Liver (tissue), 3 donors: ENCODE measurements at regions not wholly inside any gene's neighbourhood (a gene's known extent, or its start where the extent isn't known, plus 50 kb on each side); places are given as distances from the start of the nearest gene placed in this dataset.

ENCODE experiments used
- EGR1 ChIP-seq, 2 donors: IDR thresholded peaks; 2 replicates each; pipeline ENCODE4 v1.6.1; 2016 to 2018; ENCODE audit warnings: antibody characterized with exemption in 2 of 2, low read depth in 2 of 2
- RXRA ChIP-seq, 2 donors: IDR thresholded peaks; 2 replicates each; pipeline ENCODE4 v1.6.1; 2017 to 2018; ENCODE audit warnings: antibody characterized with exemption in 2 of 2, mild to moderate bottlenecking in 1 of 2
- SP1 ChIP-seq: IDR thresholded peaks from 2 replicates; pipeline ENCODE4 v1.6.1; 2018; ENCODE audit warnings: antibody characterized with exemption, mild to moderate bottlenecking
- TF ChIP-seq, protein P1 (sequence below): fragments of 150-350 bp; IDR thresholded peaks from 2 replicates; pipeline ENCODE4 v1.5.1; 2017; ENCODE audit warnings: improper control_type of control experiment, low read depth, low read length; ENCODE audit not compliant: missing input control
- donor health status: healthy.
- donor health status: healthy.

DNA sequence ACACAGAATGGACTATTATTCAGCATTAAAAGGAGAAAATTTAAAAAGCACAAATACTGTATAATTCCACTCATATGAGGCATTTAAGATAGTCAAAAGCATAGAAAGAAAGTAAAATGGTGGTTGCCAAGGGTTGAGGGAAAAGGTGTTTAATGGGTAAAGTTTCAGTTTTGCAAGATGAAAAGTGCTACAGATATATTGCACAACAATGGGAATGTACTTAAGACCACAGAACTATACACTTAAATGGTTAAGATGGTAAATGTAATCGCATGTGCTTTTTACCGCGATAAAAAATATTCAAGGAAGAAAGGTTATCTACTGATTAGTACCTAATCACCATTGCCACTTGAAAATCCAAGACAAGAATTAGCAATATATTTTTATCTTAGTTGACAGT is 71.8 kb upstream of the NOX3 start:
- TF ChIP-seq, protein P1, sequence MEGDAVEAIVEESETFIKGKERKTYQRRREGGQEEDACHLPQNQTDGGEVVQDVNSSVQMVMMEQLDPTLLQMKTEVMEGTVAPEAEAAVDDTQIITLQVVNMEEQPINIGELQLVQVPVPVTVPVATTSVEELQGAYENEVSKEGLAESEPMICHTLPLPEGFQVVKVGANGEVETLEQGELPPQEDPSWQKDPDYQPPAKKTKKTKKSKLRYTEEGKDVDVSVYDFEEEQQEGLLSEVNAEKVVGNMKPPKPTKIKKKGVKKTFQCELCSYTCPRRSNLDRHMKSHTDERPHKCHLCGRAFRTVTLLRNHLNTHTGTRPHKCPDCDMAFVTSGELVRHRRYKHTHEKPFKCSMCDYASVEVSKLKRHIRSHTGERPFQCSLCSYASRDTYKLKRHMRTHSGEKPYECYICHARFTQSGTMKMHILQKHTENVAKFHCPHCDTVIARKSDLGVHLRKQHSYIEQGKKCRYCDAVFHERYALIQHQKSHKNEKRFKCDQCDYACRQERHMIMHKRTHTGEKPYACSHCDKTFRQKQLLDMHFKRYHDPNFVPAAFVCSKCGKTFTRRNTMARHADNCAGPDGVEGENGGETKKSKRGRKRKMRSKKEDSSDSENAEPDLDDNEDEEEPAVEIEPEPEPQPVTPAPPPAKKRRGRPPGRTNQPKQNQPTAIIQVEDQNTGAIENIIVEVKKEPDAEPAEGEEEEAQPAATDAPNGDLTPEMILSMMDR, result no peak
- no peak for TF ChIP-seq EGR1 (IDR thresholded peaks at IDR 0.05; ENCODE audit: low read depth in 2 of 2)
- no peak for TF ChIP-seq SP1
- TF ChIP-seq RXRA (IDR thresholded peaks at IDR 0.05), result no peak
